ENCODE measurements at regions not wholly inside any gene's neighbourhood (a gene's known extent, or its start where the extent isn't known, plus 50 kb on each side); places are given as distances from the start of the nearest gene placed in this dataset.

DNA sequence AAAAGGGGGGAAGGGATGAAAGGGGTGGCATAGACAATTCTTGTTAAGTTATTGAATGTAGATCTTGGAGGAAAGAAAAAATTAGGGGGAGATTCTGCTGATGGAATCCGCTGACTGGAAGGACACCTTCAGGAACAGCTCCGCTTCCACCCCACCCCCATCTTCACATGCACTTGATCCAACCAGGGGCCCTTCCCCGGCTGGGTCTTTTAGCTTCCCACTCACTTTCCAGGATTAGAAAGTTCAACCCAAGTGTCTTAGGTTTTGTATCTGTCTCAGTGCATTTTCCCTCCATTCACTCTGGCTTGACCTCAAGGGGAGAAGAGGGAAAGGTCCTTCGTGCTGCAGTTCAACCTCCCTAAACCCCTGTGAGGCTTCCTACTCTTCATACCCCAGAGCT, 141.4 kb downstream of the IRS2 start:
- no TSS peak for BruUV-seq (replicated peaks)
- in situ Hi-C loops (cut with MboI) (no loop called here), intact Hi-C loops (cut with micrococcal nuclease; ENCODE audit: unreplicated experiment) (no loop called here)
- Histone ChIP-seq H3K79me2 (ENCODE audit: control insufficient read depth, insufficient read depth, low read length) (no peaks in the 10 kb centered on the region), H3K4me3 (no peak overlapping the region), H2AFZ (ENCODE audit: control insufficient read depth, low read depth, low read length) (no peak overlapping the region), H3K36me3 (ENCODE audit: control insufficient read depth in 2 of 2, insufficient read depth in 2 of 2, low read length in 1 of 2) (no peaks in the 10 kb centered on the region), H3K4me2 (ENCODE audit: control insufficient read depth, insufficient read depth) (no peak overlapping the region), H3K4me1 (ENCODE audit: control insufficient read depth, insufficient read depth, low read length) (no peaks in the 10 kb centered on the region), H3K27ac (ENCODE audit: control insufficient read depth, insufficient read depth) (no peak overlapping the region), H3K27me3 (replicated peaks in 1 of 2; ENCODE audit: control insufficient read depth in 2 of 2, insufficient read depth in 2 of 2, low read length in 1 of 2) (no peaks in the 10 kb centered on the region), H4K20me1 (ENCODE audit: control insufficient read depth, insufficient read depth) (no peaks in the 10 kb centered on the region), H3K9ac (ENCODE audit: control insufficient read depth, insufficient read depth, low read length) (no peak overlapping the region), H3K9me3 (replicated peaks; ENCODE audit: control insufficient read depth, insufficient read depth, low read length) (no peaks in the 10 kb centered on the region; the same call in 2 of the 3 replicates)
- CTCF ChIA-PET, result interaction anchor here (0.6 to 1.0 kb wide), 2 partner anchors 286 to 453 kb away, joined by 3 read pairs; no protein-coding TSS in a partner anchor
- RAD21 ChIA-PET (ENCODE audit: unreplicated experiment), result no interaction called here
- SMC1A ChIA-PET (ENCODE audit: uncharacterized antibody, unreplicated experiment), result no interaction called here
- TF ChIP-seq HCFC1 (IDR thresholded peaks at IDR 0.05; ENCODE audit: low read length) (no peak), BCL11A (IDR thresholded peaks at IDR 0.05; ENCODE audit: low read depth, low read length) (no peak), NFYB (IDR thresholded peaks at IDR 0.05; ENCODE audit: insufficient read depth, low read depth, low read length) (no peak), FOS (IDR thresholded peaks at IDR 0.05; ENCODE audit: borderline replicate concordance, extremely low read depth, insufficient read length) (no peak), ZZZ3 (IDR thresholded peaks at IDR 0.05; ENCODE audit: control insufficient read depth, insufficient read length, low read depth) (no peak), CBFB (IDR thresholded peaks at IDR 0.05; ENCODE audit: low read depth) (no peak), STAT3 (IDR thresholded peaks at IDR 0.05; ENCODE audit: low read depth, low read length) (no peak), SREBF1 (IDR thresholded peaks at IDR 0.05; ENCODE audit: low read length) (no peak)
- TF ChIP-seq, protein P1, sequence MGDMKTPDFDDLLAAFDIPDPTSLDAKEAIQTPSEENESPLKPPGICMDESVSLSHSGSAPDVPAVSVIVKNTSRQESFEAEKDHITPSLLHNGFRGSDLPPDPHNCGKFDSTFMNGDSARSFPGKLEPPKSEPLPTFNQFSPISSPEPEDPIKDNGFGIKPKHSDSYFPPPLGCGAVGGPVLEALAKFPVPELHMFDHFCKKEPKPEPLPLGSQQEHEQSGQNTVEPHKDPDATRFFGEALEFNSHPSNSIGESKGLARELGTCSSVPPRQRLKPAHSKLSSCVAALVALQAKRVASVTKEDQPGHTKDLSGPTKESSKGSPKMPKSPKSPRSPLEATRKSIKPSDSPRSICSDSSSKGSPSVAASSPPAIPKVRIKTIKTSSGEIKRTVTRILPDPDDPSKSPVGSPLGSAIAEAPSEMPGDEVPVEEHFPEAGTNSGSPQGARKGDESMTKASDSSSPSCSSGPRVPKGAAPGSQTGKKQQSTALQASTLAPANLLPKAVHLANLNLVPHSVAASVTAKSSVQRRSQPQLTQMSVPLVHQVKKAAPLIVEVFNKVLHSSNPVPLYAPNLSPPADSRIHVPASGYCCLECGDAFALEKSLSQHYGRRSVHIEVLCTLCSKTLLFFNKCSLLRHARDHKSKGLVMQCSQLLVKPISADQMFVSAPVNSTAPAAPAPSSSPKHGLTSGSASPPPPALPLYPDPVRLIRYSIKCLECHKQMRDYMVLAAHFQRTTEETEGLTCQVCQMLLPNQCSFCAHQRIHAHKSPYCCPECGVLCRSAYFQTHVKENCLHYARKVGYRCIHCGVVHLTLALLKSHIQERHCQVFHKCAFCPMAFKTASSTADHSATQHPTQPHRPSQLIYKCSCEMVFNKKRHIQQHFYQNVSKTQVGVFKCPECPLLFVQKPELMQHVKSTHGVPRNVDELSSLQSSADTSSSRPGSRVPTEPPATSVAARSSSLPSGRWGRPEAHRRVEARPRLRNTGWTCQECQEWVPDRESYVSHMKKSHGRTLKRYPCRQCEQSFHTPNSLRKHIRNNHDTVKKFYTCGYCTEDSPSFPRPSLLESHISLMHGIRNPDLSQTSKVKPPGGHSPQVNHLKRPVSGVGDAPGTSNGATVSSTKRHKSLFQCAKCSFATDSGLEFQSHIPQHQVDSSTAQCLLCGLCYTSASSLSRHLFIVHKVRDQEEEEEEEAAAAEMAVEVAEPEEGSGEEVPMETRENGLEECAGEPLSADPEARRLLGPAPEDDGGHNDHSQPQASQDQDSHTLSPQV (IDR thresholded peaks at IDR 0.05), result no peak
- 80% methylated on average over 4 of the region's 4 CpGs for WGBS (ENCODE audit: insufficient coverage, insufficient replicate concordance, low lambda C conversion rate, missing lambda C conversion rate)
- no peak for ATAC-seq
- POLR2A ChIA-PET, result interaction anchor here (0.5 kb wide), 1 partner anchor 23 kb away, joined by 4 read pairs; no protein-coding TSS in a partner anchor
- no peak for DNase-seq (ENCODE audit: low read depth, low spot score)
- no peak for FAIRE-seq

Data from GM12878 (cell line).